ENCODE measurements at regions not wholly inside any gene's neighbourhood (a gene's known extent, or its start where the extent isn't known, plus 50 kb on each side); places are given as distances from the start of the nearest gene placed in this dataset.

DNA sequence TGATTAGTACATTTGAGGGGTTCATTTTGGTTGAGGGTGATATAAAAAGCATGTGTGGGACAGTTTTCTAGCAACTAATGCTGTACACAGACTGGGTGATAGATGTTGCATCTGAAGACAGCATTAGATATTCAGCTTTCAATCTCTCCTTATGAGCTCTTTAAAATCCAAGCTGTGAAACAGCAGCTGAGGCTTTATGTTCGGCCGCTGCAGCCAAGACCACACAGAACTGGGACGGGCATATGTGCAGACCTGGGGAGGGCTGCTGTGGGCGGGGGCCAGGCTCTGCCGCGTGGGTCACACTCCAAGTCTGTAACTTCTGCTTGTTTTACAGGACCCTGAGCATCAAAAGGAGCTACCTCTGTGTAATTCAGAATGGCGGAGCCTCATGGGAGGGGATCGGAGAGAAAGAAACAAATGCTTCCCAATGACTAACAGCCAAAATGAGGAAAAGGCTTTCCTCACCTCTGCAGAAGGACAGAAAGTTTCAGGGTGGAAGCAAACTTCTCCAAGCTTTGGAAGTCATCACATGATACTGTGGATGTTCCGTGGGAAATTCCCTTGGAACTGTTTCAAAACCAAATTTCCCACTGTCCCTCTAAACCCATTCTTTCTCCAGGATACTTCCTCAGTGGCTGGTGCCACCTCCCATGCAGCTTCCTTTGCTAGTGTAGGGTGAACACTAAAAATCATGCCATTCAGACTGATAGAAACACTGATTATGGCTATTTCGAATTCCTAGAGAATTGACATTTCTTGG lies 711.9 kb upstream of the ID2 start:
- peak in 1 of 3 donors; percentile 15 for DNase-seq
- no peaks in the 10 kb centered on the region for H3K36me3 Mint-ChIP-seq
- peaks cover 0 to 6% (median 0%) of the 10 kb centered on the region in 7 donors for H3K9me3 Mint-ChIP-seq
- Histone ChIP-seq H3K36me3 (replicated peaks in 1 of 2; ENCODE audit: control insufficient read depth in 1 of 2, insufficient read depth in 2 of 2, low read length in 2 of 2) (no peaks in the 10 kb centered on the region), H3K27ac (ENCODE audit: low read depth in 1 of 2, low read length in 2 of 2) (no peak overlapping the region), H3K4me1 (ENCODE audit: control insufficient read depth in 1 of 2, insufficient read depth in 2 of 2, low read length in 2 of 2) (no peaks in the 10 kb centered on the region), H4K20me1 (ENCODE audit: insufficient read depth, low read length) (no peaks in the 10 kb centered on the region), H3K4me3 (replicated peaks in 1 of 3; ENCODE audit: low read depth in 2 of 3, low read length in 3 of 3) (no peak overlapping the region), H3K27me3 (ENCODE audit: control insufficient read depth in 2 of 2, insufficient read depth in 2 of 2, low read length in 2 of 2) (no peaks in the 10 kb centered on the region), H3K9ac (ENCODE audit: insufficient read depth, low read length, poor library complexity, severe bottlenecking) (no peak overlapping the region), H3K4me2 (replicated peaks; ENCODE audit: extremely low read depth, low read length, poor library complexity, severe bottlenecking) (no peak overlapping the region), H3K79me2 (ENCODE audit: insufficient read depth, low read length) (no peaks in the 10 kb centered on the region), H2AFZ (ENCODE audit: insufficient read depth, low read depth, low read length, poor library complexity, severe bottlenecking) (no peak overlapping the region), H3K9me3 (replicated peaks in 1 of 2; ENCODE audit: control insufficient read depth in 1 of 2, insufficient read depth in 1 of 2, low read length in 2 of 2) (no peaks in the 10 kb centered on the region)
- intact Hi-C loops (cut with micrococcal nuclease), result no loop called here
- TF ChIP-seq, protein P1, sequence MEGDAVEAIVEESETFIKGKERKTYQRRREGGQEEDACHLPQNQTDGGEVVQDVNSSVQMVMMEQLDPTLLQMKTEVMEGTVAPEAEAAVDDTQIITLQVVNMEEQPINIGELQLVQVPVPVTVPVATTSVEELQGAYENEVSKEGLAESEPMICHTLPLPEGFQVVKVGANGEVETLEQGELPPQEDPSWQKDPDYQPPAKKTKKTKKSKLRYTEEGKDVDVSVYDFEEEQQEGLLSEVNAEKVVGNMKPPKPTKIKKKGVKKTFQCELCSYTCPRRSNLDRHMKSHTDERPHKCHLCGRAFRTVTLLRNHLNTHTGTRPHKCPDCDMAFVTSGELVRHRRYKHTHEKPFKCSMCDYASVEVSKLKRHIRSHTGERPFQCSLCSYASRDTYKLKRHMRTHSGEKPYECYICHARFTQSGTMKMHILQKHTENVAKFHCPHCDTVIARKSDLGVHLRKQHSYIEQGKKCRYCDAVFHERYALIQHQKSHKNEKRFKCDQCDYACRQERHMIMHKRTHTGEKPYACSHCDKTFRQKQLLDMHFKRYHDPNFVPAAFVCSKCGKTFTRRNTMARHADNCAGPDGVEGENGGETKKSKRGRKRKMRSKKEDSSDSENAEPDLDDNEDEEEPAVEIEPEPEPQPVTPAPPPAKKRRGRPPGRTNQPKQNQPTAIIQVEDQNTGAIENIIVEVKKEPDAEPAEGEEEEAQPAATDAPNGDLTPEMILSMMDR (IDR thresholded peaks at IDR 0.05), result no peak
- H3K27me3 Mint-ChIP-seq (ENCODE audit: low read depth in 3 of 3), result peaks cover 2 to 10% (median 2%) of the 10 kb centered on the region in 3 donors
- no peaks in the 10 kb centered on the region for H3K4me1 Mint-ChIP-seq
- 95% methylated on average over 7 of the region's 10 CpGs for WGBS (ENCODE audit: insufficient coverage)
- no peak overlapping the region for H3K4me3 Mint-ChIP-seq
- no peak overlapping the region for H3K27ac Mint-ChIP-seq

DNA sequence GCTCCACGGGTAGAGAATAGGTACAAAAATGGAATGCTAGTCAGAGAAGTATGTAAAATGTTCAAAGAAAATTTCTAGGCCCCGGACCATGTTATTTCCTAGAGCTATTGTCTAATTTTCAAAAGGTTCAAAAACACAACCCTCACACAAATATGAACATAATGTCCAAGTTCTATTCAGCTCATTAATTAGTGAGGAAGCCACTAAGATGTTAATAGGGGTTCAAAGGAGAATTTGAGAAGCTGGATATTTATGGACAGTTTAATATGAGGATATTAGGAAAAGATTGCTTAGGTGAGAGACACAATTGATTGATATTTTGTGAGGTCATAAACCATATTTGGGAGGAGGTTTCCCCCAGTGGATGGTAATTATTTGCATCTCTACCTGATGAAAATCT lies 710.6 kb upstream of the ID2 start:
- H3K27me3 ChIP-seq (ENCODE audit: control insufficient read depth in 2 of 2, insufficient read depth in 2 of 2, low read length in 2 of 2), result no peaks in the 10 kb centered on the region
- no CpG with 5 or more reads among the region's 2 CpGs for WGBS (ENCODE audit: insufficient coverage)
- intact Hi-C loops (cut with micrococcal nuclease), result no loop called here
- H3K9ac ChIP-seq (ENCODE audit: insufficient read depth, low read length, poor library complexity, severe bottlenecking), result no peak overlapping the region
- peaks cover under 1 to 9% (median 2%) of the 10 kb centered on the region in 3 donors for H3K27me3 Mint-ChIP-seq (ENCODE audit: low read depth in 3 of 3)
- no peak overlapping the region for H3K4me3 ChIP-seq (replicated peaks in 1 of 3; ENCODE audit: low read depth in 2 of 3, low read length in 3 of 3)
- no peaks in the 10 kb centered on the region for H3K4me1 Mint-ChIP-seq
- no peaks in the 10 kb centered on the region for H3K9me3 ChIP-seq (replicated peaks in 1 of 2; ENCODE audit: control insufficient read depth in 1 of 2, insufficient read depth in 1 of 2, low read length in 2 of 2)
- H3K9me3 Mint-ChIP-seq, result peaks cover 0 to 4% (median 0%) of the 10 kb centered on the region in 7 donors
- no peak overlapping the region for H2AFZ ChIP-seq (ENCODE audit: insufficient read depth, low read depth, low read length, poor library complexity, severe bottlenecking)
- peak overlapping the region in 1 of 7 donors; percentile 44 for H3K27ac Mint-ChIP-seq
- no peak overlapping the region for H3K4me2 ChIP-seq (replicated peaks; ENCODE audit: extremely low read depth, low read length, poor library complexity, severe bottlenecking)
- no peaks in the 10 kb centered on the region for H3K36me3 ChIP-seq (replicated peaks in 1 of 2; ENCODE audit: control insufficient read depth in 1 of 2, insufficient read depth in 2 of 2, low read length in 2 of 2)
- no peaks in the 10 kb centered on the region for H4K20me1 ChIP-seq (ENCODE audit: insufficient read depth, low read length)
- H3K4me1 ChIP-seq (ENCODE audit: control insufficient read depth in 1 of 2, insufficient read depth in 2 of 2, low read length in 2 of 2), result no peaks in the 10 kb centered on the region
- H3K36me3 Mint-ChIP-seq, result no peaks in the 10 kb centered on the region
- no peak overlapping the region for H3K27ac ChIP-seq (ENCODE audit: low read depth in 1 of 2, low read length in 2 of 2)
- no peak for DNase-seq
- H3K4me3 Mint-ChIP-seq, result no peak overlapping the region
- TF ChIP-seq, protein P1 (IDR thresholded peaks at IDR 0.05), result no peak
- no peaks in the 10 kb centered on the region for H3K79me2 ChIP-seq (ENCODE audit: insufficient read depth, low read length)

Data from CD14-positive monocyte (primary cell).